Loucy (cell line): ENCODE measurements at regions not wholly inside any gene's neighbourhood (a gene's known extent, or its start where the extent isn't known, plus 50 kb on each side); places are given as distances from the start of the nearest gene placed in this dataset.

ENCODE experiments used
- CTCF ChIP-seq: fragments of 200-600 bp; sonication (generic); conservative IDR thresholded peaks from 2 replicates; pipeline ENCODE4 v1.5.1; 2014; ENCODE audit warnings: mild to moderate bottlenecking, antibody characterized with exemption, low read length
- EZH2phosphoT487 ChIP-seq: fragments of 200-600 bp; IDR thresholded peaks from 2 replicates; pipeline ENCODE4 v1.6.1; 2018; ENCODE audit warnings: antibody characterized with exemption, mild to moderate bottlenecking, moderate library complexity, borderline replicate concordance

DNA sequence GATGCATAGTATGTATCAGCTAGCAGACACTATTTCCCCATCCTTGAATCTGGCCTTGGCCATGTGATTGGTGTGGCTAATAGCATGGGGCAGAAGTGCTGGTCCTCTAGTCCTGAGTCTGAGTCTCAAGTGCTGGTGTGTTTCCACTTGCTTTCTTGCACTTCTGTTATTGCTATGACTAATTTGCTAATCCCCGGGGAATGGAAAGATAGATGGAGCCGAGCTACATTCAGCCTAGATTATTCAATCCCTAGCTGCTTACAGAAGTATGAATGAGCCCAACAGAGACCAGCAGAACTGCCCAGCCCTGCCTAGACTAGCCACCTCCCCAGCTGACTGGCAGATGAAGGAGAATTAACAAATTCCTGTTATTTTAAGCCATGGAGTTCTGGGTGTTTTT is 53.2 kb upstream of the SYPL1 start:
- TF ChIP-seq CTCF: no peak
- TF ChIP-seq EZH2phosphoT487: no peak
